OCI-LY1 (cell line): ENCODE measurements at regions not wholly inside any gene's neighbourhood (a gene's known extent, or its start where the extent isn't known, plus 50 kb on each side); places are given as distances from the start of the nearest gene placed in this dataset.

Experiments
- H2AFZ ChIP-seq: fragments of 200-600 bp; sonication (generic), shearing (Covaris generic); 2 replicates; pipeline ENCODE4 v1.6.0; 2014; ENCODE audit warnings: antibody characterized with exemption, mild to moderate bottlenecking, low read length
- H3F3A ChIP-seq: fragments of 200-600 bp; sonication (generic), shearing (Covaris generic); 2 replicates; pipeline ENCODE4 v1.6.0; 2014; ENCODE audit warnings: mild to moderate bottlenecking, antibody characterized with exemption, low read length, moderate library complexity; ENCODE audit not compliant: insufficient read depth
- H3K27ac ChIP-seq: fragments of 200-600 bp; sonication (generic); 2 replicates; pipeline ENCODE4 v1.5.1; 2014; ENCODE audit warnings: low read length, mixed run types, mild to moderate bottlenecking, low read depth; ENCODE audit not compliant: poor library complexity, severe bottlenecking
- H3K27me3 ChIP-seq: fragments of 200-600 bp; sonication (generic); 2 replicates; pipeline ENCODE4 v1.6.0; 2014; ENCODE audit warnings: antibody characterized with exemption, mild to moderate bottlenecking, low read length, moderate library complexity; ENCODE audit not compliant: insufficient read depth
- H3K36me3 ChIP-seq: fragments of 200-600 bp; sonication (generic); 2 replicates; pipeline ENCODE4 v1.6.1; 2014; ENCODE audit warnings: mild to moderate bottlenecking, antibody characterized with exemption, low read length, moderate library complexity, mixed read lengths; ENCODE audit not compliant: insufficient read depth
- H3K4me1 ChIP-seq: fragments of 200-600 bp; sonication (generic); 2 replicates; pipeline ENCODE4 v1.5.1; 2014; ENCODE audit warnings: mild to moderate bottlenecking, low read length, moderate library complexity; ENCODE audit not compliant: insufficient read depth, severe bottlenecking
- H3K4me2 ChIP-seq: fragments of 200-600 bp; sonication (generic), shearing (Covaris generic); 2 replicates; pipeline ENCODE4 v1.6.1; 2014; ENCODE audit warnings: low read length
- H3K4me3 ChIP-seq: fragments of 200-600 bp; sonication (generic); 2 replicates; pipeline ENCODE4 v1.5.1; 2014; ENCODE audit warnings: low read length, low read depth, mild to moderate bottlenecking, mixed read lengths; ENCODE audit not compliant: poor library complexity, severe bottlenecking
- H3K79me2 ChIP-seq: fragments of 200-600 bp; shearing (Covaris generic); 2 replicates; pipeline ENCODE4 v1.6.1; 2016; ENCODE audit warnings: mixed run types, low read length, mixed read lengths; ENCODE audit not compliant: insufficient read depth
- H3K9ac ChIP-seq: fragments of 200-600 bp; sonication (generic), shearing (Covaris generic); 2 replicates; pipeline ENCODE4 v1.6.1; 2014; ENCODE audit warnings: mild to moderate bottlenecking, low read length, mixed read lengths
- H3K9me2 ChIP-seq: fragments of 200-600 bp; sonication (generic), shearing (Covaris generic); 2 replicates; pipeline ENCODE4 v1.6.1; 2014; ENCODE audit warnings: low read depth, mild to moderate bottlenecking, low read length, mixed read lengths
- H3K9me3 ChIP-seq: fragments of 200-600 bp; shearing (Covaris generic); 2 replicates; pipeline ENCODE4 v1.6.1; 2014; ENCODE audit warnings: low read length, mixed read lengths
- H4K20me1 ChIP-seq: fragments of 200-600 bp; sonication (generic), shearing (Covaris generic); 2 replicates; pipeline ENCODE4 v1.6.0; 2016; ENCODE audit warnings: mild to moderate bottlenecking, low read length; ENCODE audit not compliant: insufficient read depth
- EZH2 ChIP-seq: fragments of 200-600 bp; sonication (generic), shearing (Covaris generic); IDR thresholded peaks from 2 replicates; pipeline ENCODE4 v1.8.0; 2017; ENCODE audit warnings: borderline replicate concordance, mixed run types, mild to moderate bottlenecking, antibody characterized with exemption, low read length, moderate library complexity, mixed read lengths
- TF ChIP-seq, protein P1 (sequence below): fragments of 200-600 bp; sonication (generic), shearing (Covaris generic); IDR thresholded peaks from 2 replicates; pipeline ENCODE4 v1.5.1; 2017; ENCODE audit warnings: mild to moderate bottlenecking, antibody characterized with exemption, low read length, moderate library complexity, mixed read lengths

DNA sequence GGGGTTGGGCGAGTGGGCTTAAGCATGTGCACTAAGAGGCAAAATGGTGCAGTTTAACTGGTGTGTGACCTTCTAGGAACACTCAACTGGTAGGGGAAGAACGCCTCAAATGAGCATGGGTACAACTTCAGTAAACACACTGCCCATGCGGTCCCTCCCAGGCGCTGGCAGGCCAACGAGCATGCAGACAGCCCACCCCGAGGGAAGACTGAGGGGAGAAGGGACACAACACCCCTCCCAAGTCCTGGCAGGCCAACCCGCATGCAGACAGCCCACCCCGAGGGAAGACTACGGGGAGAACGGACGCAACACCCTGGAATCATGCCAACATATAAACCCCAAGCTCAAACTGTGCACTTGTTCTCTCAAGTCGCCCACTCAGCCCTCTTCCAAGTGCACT is 456.0 kb downstream of the FBXO15 start:
- Histone ChIP-seq H3K9ac (no peak overlapping the region), H3K9me2 (no peaks in the 10 kb centered on the region), H4K20me1 (no peaks in the 10 kb centered on the region), H3K36me3 (no peaks in the 10 kb centered on the region), H2AFZ (no peak overlapping the region), H3K27me3 (no peaks in the 10 kb centered on the region), H3F3A (no peaks in the 10 kb centered on the region), H3K4me3 (no peak overlapping the region), H3K9me3 (no peaks in the 10 kb centered on the region), H3K79me2 (no peaks in the 10 kb centered on the region), H3K4me1 (no peaks in the 10 kb centered on the region), H3K27ac (no peak overlapping the region), H3K4me2 (no peak overlapping the region)
- TF ChIP-seq EZH2: no peak
- TF ChIP-seq, protein P1, sequence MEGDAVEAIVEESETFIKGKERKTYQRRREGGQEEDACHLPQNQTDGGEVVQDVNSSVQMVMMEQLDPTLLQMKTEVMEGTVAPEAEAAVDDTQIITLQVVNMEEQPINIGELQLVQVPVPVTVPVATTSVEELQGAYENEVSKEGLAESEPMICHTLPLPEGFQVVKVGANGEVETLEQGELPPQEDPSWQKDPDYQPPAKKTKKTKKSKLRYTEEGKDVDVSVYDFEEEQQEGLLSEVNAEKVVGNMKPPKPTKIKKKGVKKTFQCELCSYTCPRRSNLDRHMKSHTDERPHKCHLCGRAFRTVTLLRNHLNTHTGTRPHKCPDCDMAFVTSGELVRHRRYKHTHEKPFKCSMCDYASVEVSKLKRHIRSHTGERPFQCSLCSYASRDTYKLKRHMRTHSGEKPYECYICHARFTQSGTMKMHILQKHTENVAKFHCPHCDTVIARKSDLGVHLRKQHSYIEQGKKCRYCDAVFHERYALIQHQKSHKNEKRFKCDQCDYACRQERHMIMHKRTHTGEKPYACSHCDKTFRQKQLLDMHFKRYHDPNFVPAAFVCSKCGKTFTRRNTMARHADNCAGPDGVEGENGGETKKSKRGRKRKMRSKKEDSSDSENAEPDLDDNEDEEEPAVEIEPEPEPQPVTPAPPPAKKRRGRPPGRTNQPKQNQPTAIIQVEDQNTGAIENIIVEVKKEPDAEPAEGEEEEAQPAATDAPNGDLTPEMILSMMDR: no peak

GRCh38 chr18:73691118-73691517 is 456.5 kb downstream of the FBXO15 start:
- TF ChIP-seq EZH2: no peak
- TF ChIP-seq, protein P1: no peak
- no peak overlapping the region for H3K27ac ChIP-seq
- H3K4me1 ChIP-seq: no peaks in the 10 kb centered on the region
- H3K9me2 ChIP-seq: no peaks in the 10 kb centered on the region
- no peak overlapping the region for H3K9ac ChIP-seq
- no peaks in the 10 kb centered on the region for H4K20me1 ChIP-seq
- H3K36me3 ChIP-seq: no peaks in the 10 kb centered on the region
- no peak overlapping the region for H2AFZ ChIP-seq
- no peaks in the 10 kb centered on the region for H3F3A ChIP-seq
- no peaks in the 10 kb centered on the region for H3K79me2 ChIP-seq
- H3K4me2 ChIP-seq: no peak overlapping the region
- H3K9me3 ChIP-seq: no peaks in the 10 kb centered on the region
- no peak overlapping the region for H3K4me3 ChIP-seq
- no peaks in the 10 kb centered on the region for H3K27me3 ChIP-seq

- Histone ChIP-seq H3K4me1 (no peaks in the 10 kb centered on the region), H3K36me3 (no peaks in the 10 kb centered on the region), H3K9me3 (no peaks in the 10 kb centered on the region), H3F3A (no peaks in the 10 kb centered on the region), H3K9me2 (no peaks in the 10 kb centered on the region), H3K4me3 (no peak overlapping the region), H3K4me2 (no peak overlapping the region), H2AFZ (no peak overlapping the region), H4K20me1 (no peaks in the 10 kb centered on the region), H3K27ac (no peak overlapping the region), H3K27me3 (no peaks in the 10 kb centered on the region), H3K9ac (no peak overlapping the region), H3K79me2 (no peaks in the 10 kb centered on the region)
- TF ChIP-seq, protein P1: no peak
- no peak for TF ChIP-seq EZH2
Observed at GRCh38 chr18:73690222-73690621, 457.4 kb downstream of the FBXO15 start.
